IPS DF 6.9 (cell line): ENCODE measurements at regions not wholly inside any gene's neighbourhood (a gene's known extent, or its start where the extent isn't known, plus 50 kb on each side); places are given as distances from the start of the nearest gene placed in this dataset.

Experiments
- DNase-seq: peaks from one replicate; pipeline ENCODE4 v3.0.0-alpha.2; 2013; ENCODE audit warnings: low read depth, low spot score
- H3K27ac ChIP-seq: one replicate; pipeline ENCODE4 v1.5.1; 2013; ENCODE audit warnings: low read length, control low read depth
- H3K27me3 ChIP-seq: 2 replicates; pipeline ENCODE4 v1.6.1; 2013; ENCODE audit warnings: mild to moderate bottlenecking, low read length; ENCODE audit not compliant: control insufficient read depth, insufficient read depth
- H3K36me3 ChIP-seq: 2 replicates; pipeline ENCODE4 v1.6.1; 2013; ENCODE audit warnings: low read length; ENCODE audit not compliant: control insufficient read depth, insufficient read depth
- H3K4me1 ChIP-seq: 2 replicates; pipeline ENCODE4 v1.6.1; 2013; ENCODE audit warnings: low read length; ENCODE audit not compliant: control insufficient read depth, insufficient read depth
- H3K4me3 ChIP-seq: 2 replicates; pipeline ENCODE4 v1.5.1; 2013; ENCODE audit warnings: mild to moderate bottlenecking, low read length
- H3K9me3 ChIP-seq: 2 replicates; pipeline ENCODE4 v1.6.1; 2013; ENCODE audit warnings: low read length, inconsistent platforms; ENCODE audit not compliant: control insufficient read depth, insufficient read depth
- WGBS: extraction: QIAGEN DNeasy Blood & Tissue Kit; methylation state at CpG from one replicate; pipeline ENCODE4 v1.1.7; 2013; ENCODE audit warnings: mixed read lengths, missing lambda C conversion rate; ENCODE audit not compliant: insufficient read length, insufficient coverage; 5-methylcytosine and 5-hydroxymethylcytosine counted together

DNA sequence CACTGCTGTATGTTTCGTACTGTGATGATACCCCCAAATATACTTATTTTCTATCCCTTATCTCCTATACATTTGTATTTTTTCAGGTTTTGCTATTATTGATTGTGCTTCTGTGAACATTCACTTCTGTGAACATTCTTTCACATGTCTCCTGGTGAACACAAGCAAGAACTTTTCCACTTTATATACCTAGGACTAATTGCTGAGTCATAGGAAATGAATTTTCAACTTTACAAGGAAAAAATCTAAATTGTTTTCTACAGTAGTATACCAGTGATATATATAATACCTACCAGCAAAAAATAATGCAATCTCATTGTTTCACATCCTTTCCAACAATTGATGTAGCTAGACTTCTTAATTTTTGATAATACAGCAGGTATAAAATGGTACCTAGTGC, 139.5 kb upstream of the MAGEB18 start:
- no peaks in the 10 kb centered on the region for H3K36me3 ChIP-seq
- no peaks in the 10 kb centered on the region for H3K27me3 ChIP-seq
- no peak for DNase-seq
- no peak overlapping the region for H3K4me3 ChIP-seq
- H3K9me3 ChIP-seq, result no peaks in the 10 kb centered on the region
- no peaks in the 10 kb centered on the region for H3K4me1 ChIP-seq
- H3K27ac ChIP-seq, result no peak overlapping the region
- no CpG with 5 or more reads among the region's 1 CpG for WGBS

- Histone ChIP-seq H3K4me1 (no peaks in the 10 kb centered on the region), H3K4me3 (no peak overlapping the region), H3K27me3 (no peaks in the 10 kb centered on the region), H3K9me3 (no peaks in the 10 kb centered on the region), H3K36me3 (no peaks in the 10 kb centered on the region), H3K27ac (no peak overlapping the region)
- no CpG with 5 or more reads among the region's 2 CpGs for WGBS
- no peak for DNase-seq
Measured at GRCh38 chrX:26007462-26007861, 130.7 kb upstream of the MAGEB18 start.

GRCh38 chrX:26008042-26008441, 130.1 kb upstream of the MAGEB18 start:
- Histone ChIP-seq H3K9me3 (no peaks in the 10 kb centered on the region), H3K4me1 (no peaks in the 10 kb centered on the region), H3K27me3 (no peaks in the 10 kb centered on the region), H3K4me3 (no peak overlapping the region), H3K36me3 (no peaks in the 10 kb centered on the region), H3K27ac (no peak overlapping the region)
- DNase-seq, result no peak
- WGBS, result no CpG with 5 or more reads among the region's 2 CpGs

- Histone ChIP-seq H3K36me3 (no peaks in the 10 kb centered on the region), H3K4me3 (no peak overlapping the region), H3K27ac (no peak overlapping the region), H3K4me1 (no peaks in the 10 kb centered on the region), H3K27me3 (no peaks in the 10 kb centered on the region), H3K9me3 (no peaks in the 10 kb centered on the region)
- WGBS, result no CpG with 5 or more reads among the region's 2 CpGs
- no peak for DNase-seq
Measured at GRCh38 chrX:26008691-26009090, 129.5 kb upstream of the MAGEB18 start.

DNA sequence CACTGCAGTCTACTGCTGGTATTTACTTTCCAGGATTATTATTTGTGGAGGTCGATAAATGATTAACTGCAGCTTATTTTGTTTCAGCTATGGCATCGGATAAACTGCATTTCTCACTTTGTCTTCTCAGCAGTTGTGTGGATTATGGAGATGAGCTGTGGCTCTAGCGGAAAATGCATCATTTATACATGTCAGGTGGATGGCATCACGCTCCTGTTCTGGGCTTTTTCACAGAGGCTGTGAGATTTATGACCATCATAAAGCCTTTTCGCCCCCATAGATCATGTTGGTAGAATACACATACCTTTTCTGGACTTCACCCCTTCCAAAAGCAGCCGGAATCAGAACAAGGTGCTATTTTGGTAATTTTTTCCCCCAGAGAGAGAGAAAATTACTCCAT, 118.8 kb upstream of the MAGEB18 start:
- Histone ChIP-seq H3K27ac (no peak overlapping the region), H3K4me1 (no peaks in the 10 kb centered on the region), H3K9me3 (no peaks in the 10 kb centered on the region), H3K4me3 (no peak overlapping the region), H3K36me3 (no peaks in the 10 kb centered on the region), H3K27me3 (no peaks in the 10 kb centered on the region)
- no CpG with 5 or more reads among the region's 6 CpGs for WGBS
- no peak for DNase-seq

GRCh38 chrX:26026179-26026578, 112.0 kb upstream of the MAGEB18 start:
- no peaks in the 10 kb centered on the region for H3K4me1 ChIP-seq
- H3K9me3 ChIP-seq, result no peaks in the 10 kb centered on the region
- DNase-seq, result no peak
- no peak overlapping the region for H3K4me3 ChIP-seq
- 100% methylated on average over 3 of the region's 5 CpGs for WGBS
- no peak overlapping the region for H3K27ac ChIP-seq
- H3K27me3 ChIP-seq, result no peaks in the 10 kb centered on the region
- H3K36me3 ChIP-seq, result no peaks in the 10 kb centered on the region

DNA sequence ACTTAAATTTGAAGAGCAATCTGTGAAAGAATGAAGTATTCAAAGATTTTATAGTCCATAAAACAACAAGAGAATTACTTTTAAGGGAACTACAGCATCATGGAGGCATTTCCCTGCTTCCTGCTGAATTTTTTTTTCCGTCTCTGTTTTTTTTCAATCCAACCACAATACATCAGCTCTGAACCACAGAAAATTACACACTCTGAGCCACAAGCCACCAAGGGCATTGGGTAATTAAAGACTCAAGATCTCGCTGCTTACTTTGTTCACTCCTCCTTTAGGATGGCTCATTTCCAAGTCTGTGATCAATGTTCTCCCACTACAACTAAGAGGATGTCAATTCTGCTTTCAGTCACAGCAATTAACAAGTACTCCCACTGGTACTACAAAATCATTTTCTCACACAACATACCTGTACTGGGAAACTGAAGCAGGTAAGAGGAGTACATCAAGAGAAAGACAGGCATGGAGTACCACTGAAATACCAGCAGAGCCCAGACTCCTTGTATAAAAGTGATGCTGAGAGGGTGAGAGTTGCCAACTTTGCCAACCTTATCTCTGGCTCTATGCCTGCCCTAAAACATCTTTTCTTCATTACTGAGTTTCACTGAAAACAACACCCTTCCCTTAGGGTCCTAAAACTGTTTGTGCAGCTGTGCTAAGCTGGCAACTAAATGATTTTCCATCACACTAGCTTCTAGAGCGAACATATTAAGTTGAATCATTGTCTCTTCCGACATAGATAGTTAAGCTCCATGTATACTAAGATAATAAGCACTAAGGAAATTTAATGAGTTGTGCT, 105.8 kb upstream of the MAGEB18 start:
- no peaks in the 10 kb centered on the region for H3K27me3 ChIP-seq
- H3K27ac ChIP-seq, result no peak overlapping the region
- no peak overlapping the region for H3K4me3 ChIP-seq
- WGBS, result no CpG with 5 or more reads among the region's 4 CpGs
- no peak for DNase-seq
- H3K9me3 ChIP-seq, result no peaks in the 10 kb centered on the region
- no peaks in the 10 kb centered on the region for H3K36me3 ChIP-seq
- H3K4me1 ChIP-seq, result no peaks in the 10 kb centered on the region

DNA sequence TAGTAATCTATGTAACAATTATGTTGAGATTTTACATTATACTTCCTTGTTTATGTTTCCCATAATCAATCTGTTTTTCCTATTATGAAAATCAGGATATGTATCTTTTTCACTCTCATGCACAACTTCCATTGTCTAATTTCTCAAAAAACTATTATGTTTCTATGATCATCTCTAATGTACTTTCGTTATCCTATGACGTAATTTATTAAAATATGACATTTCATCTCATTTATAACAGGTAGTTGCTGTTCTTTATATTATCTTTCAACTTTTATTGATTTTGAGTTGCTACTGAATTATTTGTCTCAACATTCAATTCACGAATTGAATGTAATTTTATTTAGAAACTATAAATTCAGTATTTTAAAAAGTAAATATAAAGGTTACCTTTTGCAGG, 100.8 kb upstream of the MAGEB18 start:
- Histone ChIP-seq H3K4me1 (no peaks in the 10 kb centered on the region), H3K4me3 (no peak overlapping the region), H3K27ac (no peak overlapping the region), H3K36me3 (no peaks in the 10 kb centered on the region), H3K27me3 (no peaks in the 10 kb centered on the region), H3K9me3 (no peaks in the 10 kb centered on the region)
- no CpG with 5 or more reads among the region's 3 CpGs for WGBS
- no peak for DNase-seq

DNA sequence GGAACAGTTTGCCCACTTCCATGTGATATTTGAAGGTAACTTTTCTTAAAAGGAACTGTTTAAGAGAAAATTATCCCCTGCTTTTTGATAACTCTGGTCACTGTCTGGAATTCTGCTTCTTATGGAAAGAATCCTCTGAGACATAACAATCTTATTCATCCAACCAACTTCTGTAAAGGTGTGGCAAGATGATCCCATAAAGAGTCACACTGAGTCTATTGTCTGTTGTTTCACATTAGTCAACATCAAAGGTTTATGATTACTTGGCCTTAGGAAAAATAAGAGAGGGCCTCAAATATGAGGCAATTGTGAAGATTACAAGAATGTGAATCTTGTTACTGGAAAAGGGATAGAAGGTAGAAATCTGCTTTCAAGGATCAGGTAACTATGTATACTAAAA, 88.0 kb upstream of the MAGEB18 start:
- no peak overlapping the region for H3K4me3 ChIP-seq
- no peaks in the 10 kb centered on the region for H3K4me1 ChIP-seq
- H3K36me3 ChIP-seq, result no peaks in the 10 kb centered on the region
- H3K9me3 ChIP-seq, result no peaks in the 10 kb centered on the region
- H3K27ac ChIP-seq, result no peak overlapping the region
- DNase-seq, result no peak
- H3K27me3 ChIP-seq, result no peaks in the 10 kb centered on the region

DNA sequence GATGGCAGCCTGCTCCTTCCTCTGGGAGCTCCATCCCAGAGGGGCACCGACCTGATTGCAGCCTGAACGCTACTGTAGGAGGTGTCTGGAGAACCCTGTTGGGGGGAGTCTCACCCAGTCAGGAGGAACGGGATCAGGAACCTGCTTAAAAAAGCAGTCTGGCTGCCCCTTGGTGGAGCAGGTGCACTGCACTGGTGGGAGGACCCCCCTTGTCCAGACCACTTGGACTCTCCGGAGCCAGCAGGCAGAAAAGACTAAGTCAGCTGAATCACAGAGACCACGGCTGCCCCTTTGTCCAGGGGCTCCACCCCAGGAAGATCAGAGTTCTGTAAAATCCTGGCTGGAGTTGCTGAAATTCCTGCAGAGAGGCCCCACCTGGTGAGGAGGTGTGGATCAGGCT, 67.3 kb upstream of the MAGEB18 start:
- Histone ChIP-seq H3K27me3 (no peaks in the 10 kb centered on the region), H3K36me3 (no peaks in the 10 kb centered on the region), H3K9me3 (no peaks in the 10 kb centered on the region), H3K4me1 (no peaks in the 10 kb centered on the region), H3K4me3 (no peak overlapping the region), H3K27ac (no peak overlapping the region)
- no CpG with 5 or more reads among the region's 5 CpGs for WGBS
- DNase-seq, result no peak

- no peak for DNase-seq
- Histone ChIP-seq H3K9me3 (no peaks in the 10 kb centered on the region), H3K27me3 (no peaks in the 10 kb centered on the region), H3K4me1 (no peaks in the 10 kb centered on the region), H3K4me3 (no peak overlapping the region), H3K36me3 (no peaks in the 10 kb centered on the region), H3K27ac (no peak overlapping the region)
- WGBS, result no CpG with 5 or more reads among the region's 10 CpGs
Measured at GRCh38 chrX:26071618-26072017, 66.5 kb upstream of the MAGEB18 start.
